Progenitor cell of endocrine pancreas (in vitro differentiated cells): ENCODE measurements at regions not wholly inside any gene's neighbourhood (a gene's known extent, or its start where the extent isn't known, plus 50 kb on each side); places are given as distances from the start of the nearest gene placed in this dataset.

Source experiments
- DNase-seq: peaks from one replicate; pipeline ENCODE4 v3.0.0; 2021; ENCODE audit warnings: low spot score; ENCODE audit not compliant: unreplicated experiment
- H3K27ac Mint-ChIP-seq: 2 replicates; pipeline ENCODE4 v1.8.0; 2021; ENCODE audit warnings: mild to moderate bottlenecking, moderate library complexity, mixed read lengths
- H3K27me3 Mint-ChIP-seq: 2 replicates; pipeline ENCODE4 v1.8.0; 2021; ENCODE audit warnings: mixed read lengths
- H3K36me3 Mint-ChIP-seq: 2 replicates; pipeline ENCODE4 v1.8.0; 2022; ENCODE audit warnings: mixed read lengths; ENCODE audit not compliant: insufficient read depth
- H3K4me1 Mint-ChIP-seq: 2 replicates; pipeline ENCODE4 v1.8.0; 2021; ENCODE audit warnings: low read depth, mixed read lengths
- H3K4me3 Mint-ChIP-seq: 2 replicates; pipeline ENCODE4 v1.8.0; 2021; ENCODE audit warnings: low read depth, mild to moderate bottlenecking, moderate library complexity, mixed read lengths
- H3K9me3 Mint-ChIP-seq: 2 replicates; pipeline ENCODE4 v1.8.0; 2021; ENCODE audit warnings: low read depth, mixed read lengths
- TF ChIP-seq, protein P1 (sequence below): fragments of 200-600 bp; sonication (generic); IDR thresholded peaks from one replicate; pipeline ENCODE4 v1.5.0; 2021; ENCODE audit warnings: antibody characterized with exemption, mild to moderate bottlenecking; ENCODE audit not compliant: unreplicated experiment

DNA sequence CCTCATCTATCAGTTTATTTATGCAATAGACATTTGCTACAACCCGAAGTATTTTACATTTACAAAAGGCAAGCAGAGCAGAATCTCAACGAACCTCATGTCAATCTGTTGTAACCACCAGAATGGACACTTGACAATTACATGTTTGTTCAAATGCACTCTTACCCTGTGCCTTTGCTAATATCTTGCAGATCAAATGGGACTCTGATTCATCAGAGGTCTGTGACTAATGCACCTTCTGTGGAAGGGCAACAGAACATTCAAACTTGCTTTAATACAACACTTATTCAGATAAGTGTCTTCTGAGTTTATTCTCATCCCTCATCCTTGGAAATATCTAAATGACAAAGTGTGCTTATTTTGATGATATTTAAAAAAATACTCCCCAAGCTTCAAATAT is 644.7 kb upstream of the PCDH10 start:
- no peaks in the 10 kb centered on the region for H3K4me1 Mint-ChIP-seq

DNA sequence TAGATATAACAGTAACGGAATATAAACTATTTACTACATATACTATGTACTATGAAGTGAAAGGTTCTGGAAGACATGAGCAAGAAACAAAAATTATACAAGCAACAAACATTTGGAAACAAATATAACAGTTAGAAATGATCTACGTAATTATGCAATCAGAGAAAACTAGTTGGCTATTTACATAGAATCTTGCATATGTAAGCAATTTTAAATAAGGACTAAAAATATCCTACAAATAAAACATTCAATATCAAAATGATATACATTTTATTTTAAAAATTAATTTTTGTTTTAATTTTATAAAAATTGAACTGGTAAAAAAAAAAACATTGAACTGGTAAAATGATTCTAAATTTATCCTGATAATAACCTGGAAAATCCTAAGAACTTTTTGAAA is 642.5 kb upstream of the PCDH10 start:
- Mint-ChIP-seq H3K9me3 (no peaks in the 10 kb centered on the region), H3K4me1 (peaks cover 4% of the 10 kb centered on the region), H3K27me3 (no peaks in the 10 kb centered on the region), H3K4me3 (no peak overlapping the region), H3K27ac (no peak overlapping the region), H3K36me3 (no peaks in the 10 kb centered on the region)
- TF ChIP-seq, protein P1, sequence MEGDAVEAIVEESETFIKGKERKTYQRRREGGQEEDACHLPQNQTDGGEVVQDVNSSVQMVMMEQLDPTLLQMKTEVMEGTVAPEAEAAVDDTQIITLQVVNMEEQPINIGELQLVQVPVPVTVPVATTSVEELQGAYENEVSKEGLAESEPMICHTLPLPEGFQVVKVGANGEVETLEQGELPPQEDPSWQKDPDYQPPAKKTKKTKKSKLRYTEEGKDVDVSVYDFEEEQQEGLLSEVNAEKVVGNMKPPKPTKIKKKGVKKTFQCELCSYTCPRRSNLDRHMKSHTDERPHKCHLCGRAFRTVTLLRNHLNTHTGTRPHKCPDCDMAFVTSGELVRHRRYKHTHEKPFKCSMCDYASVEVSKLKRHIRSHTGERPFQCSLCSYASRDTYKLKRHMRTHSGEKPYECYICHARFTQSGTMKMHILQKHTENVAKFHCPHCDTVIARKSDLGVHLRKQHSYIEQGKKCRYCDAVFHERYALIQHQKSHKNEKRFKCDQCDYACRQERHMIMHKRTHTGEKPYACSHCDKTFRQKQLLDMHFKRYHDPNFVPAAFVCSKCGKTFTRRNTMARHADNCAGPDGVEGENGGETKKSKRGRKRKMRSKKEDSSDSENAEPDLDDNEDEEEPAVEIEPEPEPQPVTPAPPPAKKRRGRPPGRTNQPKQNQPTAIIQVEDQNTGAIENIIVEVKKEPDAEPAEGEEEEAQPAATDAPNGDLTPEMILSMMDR = no peak
- no peak for DNase-seq

More for the DNA sequence above, 644.7 kb upstream of the PCDH10 start:
- DNase-seq = no peak
- no peaks in the 10 kb centered on the region for H3K27me3 Mint-ChIP-seq
- H3K27ac Mint-ChIP-seq = no peak overlapping the region
- no peak overlapping the region for H3K4me3 Mint-ChIP-seq
- TF ChIP-seq, protein P1 = no peak
- H3K9me3 Mint-ChIP-seq = no peaks in the 10 kb centered on the region
- no peaks in the 10 kb centered on the region for H3K36me3 Mint-ChIP-seq

DNA sequence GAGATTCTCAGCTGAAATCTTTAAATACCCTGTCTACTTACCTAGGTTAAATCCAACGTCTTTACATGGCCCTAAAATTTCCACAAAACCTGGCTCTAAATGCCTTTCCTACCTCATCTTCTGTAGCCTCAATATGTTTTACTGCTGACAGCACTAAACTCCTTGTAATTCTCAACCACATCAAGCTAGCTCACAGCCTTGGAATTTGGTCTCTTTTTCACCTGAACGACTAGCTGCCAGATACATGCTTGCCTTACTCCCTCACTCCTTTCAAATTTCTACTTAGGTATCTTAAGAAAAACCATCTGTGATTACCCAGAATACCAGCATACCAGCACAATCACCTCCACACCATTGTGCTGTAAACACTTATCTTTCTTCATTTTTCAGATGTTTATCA is 635.6 kb upstream of the PCDH10 start:
- TF ChIP-seq, protein P1 = no peak
- Mint-ChIP-seq H3K27ac (no peak overlapping the region), H3K27me3 (no peaks in the 10 kb centered on the region), H3K9me3 (no peaks in the 10 kb centered on the region), H3K4me3 (no peak overlapping the region), H3K36me3 (no peaks in the 10 kb centered on the region), H3K4me1 (peaks cover 4% of the 10 kb centered on the region)
- DNase-seq = no peak

DNA sequence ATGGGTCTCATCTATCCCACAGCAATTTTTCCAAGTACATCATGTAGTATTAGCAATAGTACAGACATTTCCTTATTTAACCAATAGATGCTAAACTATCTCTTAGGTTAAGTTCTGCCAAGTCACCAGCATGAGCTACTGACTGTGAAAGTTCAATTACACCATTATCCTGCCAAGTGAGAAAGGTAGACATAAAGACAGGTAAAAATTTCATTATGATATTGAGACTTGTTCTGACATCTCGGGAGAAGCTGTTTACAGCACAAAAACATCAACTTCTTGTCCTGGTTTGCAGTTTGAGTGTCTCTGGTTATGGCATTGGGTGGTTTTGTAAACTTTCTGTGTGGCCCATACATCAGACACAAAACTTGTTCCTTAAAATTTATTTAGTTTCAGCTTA is 622.4 kb upstream of the PCDH10 start:
- no peaks in the 10 kb centered on the region for H3K36me3 Mint-ChIP-seq
- no peak overlapping the region for H3K4me3 Mint-ChIP-seq
- no peak overlapping the region for H3K27ac Mint-ChIP-seq
- no peaks in the 10 kb centered on the region for H3K27me3 Mint-ChIP-seq
- no peaks in the 10 kb centered on the region for H3K9me3 Mint-ChIP-seq
- no peak for DNase-seq
- TF ChIP-seq, protein P1 = no peak
- no peaks in the 10 kb centered on the region for H3K4me1 Mint-ChIP-seq

DNA sequence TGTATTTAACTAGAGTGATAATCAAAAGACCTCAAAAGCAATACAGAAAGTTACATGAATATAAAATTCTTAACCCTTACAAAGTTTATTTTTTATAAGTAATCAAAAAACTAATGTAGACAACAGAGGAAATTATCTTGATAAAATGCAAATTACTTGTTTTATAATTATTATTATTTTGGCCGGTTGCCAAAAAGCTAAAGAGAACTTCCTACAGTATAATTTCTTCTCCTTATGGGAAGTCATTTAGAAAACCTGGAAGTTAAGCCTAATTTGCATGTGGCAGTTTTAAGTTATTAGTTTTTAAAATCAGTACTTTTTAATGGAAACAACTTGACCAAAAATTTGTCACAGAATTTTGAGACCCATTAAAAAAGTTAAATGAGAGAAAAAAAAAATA is 621.3 kb upstream of the PCDH10 start:
- no peaks in the 10 kb centered on the region for H3K4me1 Mint-ChIP-seq
- H3K36me3 Mint-ChIP-seq = no peaks in the 10 kb centered on the region

More for the DNA sequence above, 621.3 kb upstream of the PCDH10 start:
- no peaks in the 10 kb centered on the region for H3K9me3 Mint-ChIP-seq
- H3K27me3 Mint-ChIP-seq = no peaks in the 10 kb centered on the region
- no peak overlapping the region for H3K27ac Mint-ChIP-seq
- TF ChIP-seq, protein P1 = no peak
- no peak overlapping the region for H3K4me3 Mint-ChIP-seq
- DNase-seq = no peak
